H1 (cell line): ENCODE measurements at regions not wholly inside any gene's neighbourhood (a gene's known extent, or its start where the extent isn't known, plus 50 kb on each side); places are given as distances from the start of the nearest gene placed in this dataset.

Experiments
- BACH1 ChIP-seq: IDR thresholded peaks from 2 replicates; pipeline ENCODE4 v1.6.1; 2012; ENCODE audit warnings: low read length, improper control_type of control experiment
- JUN ChIP-seq: IDR thresholded peaks from 2 replicates; pipeline ENCODE4 v1.6.1; 2011; ENCODE audit warnings: low read depth, mild to moderate bottlenecking, improper control_type of control experiment, low read length
- MAX ChIP-seq: IDR thresholded peaks from 2 replicates; pipeline ENCODE4 v1.6.1; 2012; ENCODE audit warnings: inconsistent platforms
- NRF1 ChIP-seq: IDR thresholded peaks from 2 replicates; pipeline ENCODE4 v1.6.1; 2011; ENCODE audit warnings: mild to moderate bottlenecking, low read depth, low read length, improper control_type of control experiment
- POLR2AphosphoS5 ChIP-seq: IDR thresholded peaks from 2 replicates; pipeline ENCODE4 v1.6.1; 2011; ENCODE audit warnings: low read depth, low read length
- RBBP5 ChIP-seq: IDR thresholded peaks from 2 replicates; pipeline ENCODE4 v1.7.1; 2012; ENCODE audit warnings: low read depth, mild to moderate bottlenecking, inconsistent platforms, low read length, moderate library complexity, borderline replicate concordance
- SP1 ChIP-seq: IDR thresholded peaks from 2 replicates; pipeline ENCODE4 v1.6.1; 2011; ENCODE audit warnings: low read depth, low read length

DNA sequence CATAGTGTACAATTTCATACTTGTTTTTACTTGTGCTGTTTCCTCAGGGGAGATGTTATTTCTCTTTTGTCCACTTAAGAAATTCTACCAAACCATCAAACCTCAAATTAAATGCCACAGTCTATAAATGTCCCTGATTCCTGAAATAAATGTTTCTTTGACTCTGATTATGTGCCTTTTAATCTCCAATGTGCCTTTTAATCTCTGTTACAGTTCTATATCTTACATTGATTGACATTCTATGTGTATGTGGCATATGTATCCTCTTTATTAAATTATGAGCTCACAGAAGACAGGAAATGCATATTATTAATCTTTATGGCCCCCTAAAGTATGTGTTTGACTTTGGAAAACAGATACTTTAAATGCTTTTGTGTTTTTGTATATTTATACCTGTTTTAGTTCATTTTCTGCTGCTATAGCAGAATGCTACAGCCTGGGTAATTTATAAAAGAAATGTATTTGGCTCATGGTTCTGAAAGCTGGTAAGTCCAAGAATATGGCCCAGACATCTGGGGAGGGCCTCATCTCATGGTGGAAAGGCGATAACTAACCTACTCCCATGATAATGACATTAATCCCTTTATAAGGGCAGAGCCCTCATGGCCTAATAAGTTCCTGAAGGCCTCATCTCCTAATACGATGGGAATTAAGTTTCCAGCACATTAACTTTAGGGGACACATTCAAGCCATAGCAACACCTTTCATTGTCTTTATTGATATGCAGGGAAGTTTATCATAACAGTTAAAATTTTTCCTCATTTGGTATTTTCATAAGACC is 403.9 kb downstream of the LIG4 start (continued):
- TF ChIP-seq NRF1: no peak
- no peak for TF ChIP-seq MAX
- no peak for TF ChIP-seq BACH1
- TF ChIP-seq POLR2AphosphoS5: no peak
- TF ChIP-seq RBBP5: no peak
- TF ChIP-seq JUN: no peak
- TF ChIP-seq SP1: no peak
